Panc1 (cell line): ENCODE measurements at regions not wholly inside any gene's neighbourhood (a gene's known extent, or its start where the extent isn't known, plus 50 kb on each side); places are given as distances from the start of the nearest gene placed in this dataset.

Experiments used
- POLR2AphosphoS5 ChIP-seq: IDR thresholded peaks from 2 replicates; pipeline ENCODE4 v1.6.1; 2012; ENCODE audit warnings: mild to moderate bottlenecking, low read depth, low read length, moderate library complexity
- TCF7L2 ChIP-seq: IDR thresholded peaks from 2 replicates; pipeline ENCODE4 v1.6.1; 2011; ENCODE audit warnings: mild to moderate bottlenecking, low read depth, low read length, inconsistent platforms
- TF ChIP-seq, protein P1 (sequence below): fragments of 450-650 bp; IDR thresholded peaks from 2 replicates; pipeline ENCODE4 v1.5.1; 2017; ENCODE audit warnings: mild to moderate bottlenecking
- TF ChIP-seq, protein P2 (sequence below), 2 experiments: IDR thresholded peaks; 2 replicates each; pipeline ENCODE4 v1.6.1; 2011 to 2012; ENCODE audit warnings: low read depth in 2 of 2, control low read depth in 1 of 2, low read length in 1 of 2, mild to moderate bottlenecking in 1 of 2, moderate library complexity in 1 of 2; ENCODE audit not compliant: insufficient read depth in 1 of 2

DNA sequence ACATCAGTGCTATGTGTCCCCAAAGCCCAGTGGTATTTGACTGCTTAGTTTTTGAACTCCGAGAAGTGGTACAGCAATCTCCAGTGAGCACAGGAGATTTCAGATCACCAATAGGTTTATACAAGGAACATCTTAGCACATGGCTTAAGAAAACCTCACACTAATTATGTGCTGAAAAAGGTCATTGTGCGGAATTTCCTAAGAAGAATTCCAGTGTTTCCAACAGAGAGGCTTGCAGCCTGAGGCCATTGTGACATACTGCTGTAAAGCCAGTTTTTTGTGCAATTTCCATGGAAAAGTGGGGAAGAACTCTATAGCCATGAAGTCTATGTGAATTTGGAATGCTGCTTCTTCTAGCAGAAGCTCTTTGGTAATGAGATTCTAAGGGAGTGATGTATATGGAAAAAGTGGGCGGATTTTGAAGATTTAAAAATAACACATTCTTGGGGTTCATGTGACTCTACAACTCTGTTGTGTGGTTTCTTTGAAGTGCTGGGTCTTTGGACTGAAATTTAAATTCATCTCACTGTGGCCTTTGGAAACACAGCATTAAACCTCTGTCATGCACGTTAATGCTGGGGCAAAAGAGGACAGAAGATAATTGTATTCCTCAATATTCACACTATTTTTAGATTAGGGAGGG is 110.5 kb upstream of the CD180 start:
- TF ChIP-seq POLR2AphosphoS5 (no peak), TCF7L2 (no peak)
- TF ChIP-seq, protein P1, sequence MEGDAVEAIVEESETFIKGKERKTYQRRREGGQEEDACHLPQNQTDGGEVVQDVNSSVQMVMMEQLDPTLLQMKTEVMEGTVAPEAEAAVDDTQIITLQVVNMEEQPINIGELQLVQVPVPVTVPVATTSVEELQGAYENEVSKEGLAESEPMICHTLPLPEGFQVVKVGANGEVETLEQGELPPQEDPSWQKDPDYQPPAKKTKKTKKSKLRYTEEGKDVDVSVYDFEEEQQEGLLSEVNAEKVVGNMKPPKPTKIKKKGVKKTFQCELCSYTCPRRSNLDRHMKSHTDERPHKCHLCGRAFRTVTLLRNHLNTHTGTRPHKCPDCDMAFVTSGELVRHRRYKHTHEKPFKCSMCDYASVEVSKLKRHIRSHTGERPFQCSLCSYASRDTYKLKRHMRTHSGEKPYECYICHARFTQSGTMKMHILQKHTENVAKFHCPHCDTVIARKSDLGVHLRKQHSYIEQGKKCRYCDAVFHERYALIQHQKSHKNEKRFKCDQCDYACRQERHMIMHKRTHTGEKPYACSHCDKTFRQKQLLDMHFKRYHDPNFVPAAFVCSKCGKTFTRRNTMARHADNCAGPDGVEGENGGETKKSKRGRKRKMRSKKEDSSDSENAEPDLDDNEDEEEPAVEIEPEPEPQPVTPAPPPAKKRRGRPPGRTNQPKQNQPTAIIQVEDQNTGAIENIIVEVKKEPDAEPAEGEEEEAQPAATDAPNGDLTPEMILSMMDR = no peak
- TF ChIP-seq, protein P2, sequence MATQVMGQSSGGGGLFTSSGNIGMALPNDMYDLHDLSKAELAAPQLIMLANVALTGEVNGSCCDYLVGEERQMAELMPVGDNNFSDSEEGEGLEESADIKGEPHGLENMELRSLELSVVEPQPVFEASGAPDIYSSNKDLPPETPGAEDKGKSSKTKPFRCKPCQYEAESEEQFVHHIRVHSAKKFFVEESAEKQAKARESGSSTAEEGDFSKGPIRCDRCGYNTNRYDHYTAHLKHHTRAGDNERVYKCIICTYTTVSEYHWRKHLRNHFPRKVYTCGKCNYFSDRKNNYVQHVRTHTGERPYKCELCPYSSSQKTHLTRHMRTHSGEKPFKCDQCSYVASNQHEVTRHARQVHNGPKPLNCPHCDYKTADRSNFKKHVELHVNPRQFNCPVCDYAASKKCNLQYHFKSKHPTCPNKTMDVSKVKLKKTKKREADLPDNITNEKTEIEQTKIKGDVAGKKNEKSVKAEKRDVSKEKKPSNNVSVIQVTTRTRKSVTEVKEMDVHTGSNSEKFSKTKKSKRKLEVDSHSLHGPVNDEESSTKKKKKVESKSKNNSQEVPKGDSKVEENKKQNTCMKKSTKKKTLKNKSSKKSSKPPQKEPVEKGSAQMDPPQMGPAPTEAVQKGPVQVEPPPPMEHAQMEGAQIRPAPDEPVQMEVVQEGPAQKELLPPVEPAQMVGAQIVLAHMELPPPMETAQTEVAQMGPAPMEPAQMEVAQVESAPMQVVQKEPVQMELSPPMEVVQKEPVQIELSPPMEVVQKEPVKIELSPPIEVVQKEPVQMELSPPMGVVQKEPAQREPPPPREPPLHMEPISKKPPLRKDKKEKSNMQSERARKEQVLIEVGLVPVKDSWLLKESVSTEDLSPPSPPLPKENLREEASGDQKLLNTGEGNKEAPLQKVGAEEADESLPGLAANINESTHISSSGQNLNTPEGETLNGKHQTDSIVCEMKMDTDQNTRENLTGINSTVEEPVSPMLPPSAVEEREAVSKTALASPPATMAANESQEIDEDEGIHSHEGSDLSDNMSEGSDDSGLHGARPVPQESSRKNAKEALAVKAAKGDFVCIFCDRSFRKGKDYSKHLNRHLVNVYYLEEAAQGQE (IDR thresholded peaks at IDR 0.05; ENCODE audit: insufficient read depth in 1 of 2, low read depth in 2 of 2, low read length in 1 of 2) = no peak
